Activated naive CD8-positive, alpha-beta T cell treated with anti-CD3 and anti-CD28 coated beads, Interleukin-2, amount 10 ng/mL, durations not matched to agents 7 days and 5 days (primary cell): ENCODE measurements at regions not wholly inside any gene's neighbourhood (a gene's known extent, or its start where the extent isn't known, plus 50 kb on each side); places are given as distances from the start of the nearest gene placed in this dataset.
"Not testable (repeated sequence)": the region's sequence is repeated elsewhere in the genome, so short reads cannot be mapped to it uniquely, and the experiment has no call there.

Experiments
- ATAC-seq: fragments of 150-1000 bp; cut with Tn5 transposase; one replicate; pipeline ENCODE4 v1.10.0; 2021; ENCODE audit warnings: low read depth, moderate library complexity
- POLR2A ChIA-PET: fragments of 350-600 bp; sonication (Branson Sonifier 250); formaldehyde crosslinking; loops from one replicate; lab custom pipeline; 2021; ENCODE audit warnings: antibody characterized with exemption; lab: Charles Lee
- DNase-seq: peaks from one replicate; pipeline ENCODE4 v3.0.0; 2021
- H3K27ac Mint-ChIP-seq: one replicate; pipeline ENCODE4 v1.8.0; 2022; ENCODE audit warnings: mild to moderate bottlenecking, mixed read lengths
- H3K27me3 Mint-ChIP-seq: one replicate; pipeline ENCODE4 v1.8.0; 2022; ENCODE audit warnings: mild to moderate bottlenecking, moderate library complexity, mixed read lengths
- H3K36me3 Mint-ChIP-seq: one replicate; pipeline ENCODE4 v1.8.0; 2021; ENCODE audit warnings: mild to moderate bottlenecking, mixed read lengths
- H3K4me1 Mint-ChIP-seq: one replicate; pipeline ENCODE4 v1.8.0; 2021; ENCODE audit warnings: mixed read lengths
- H3K4me3 Mint-ChIP-seq: one replicate; pipeline ENCODE4 v1.8.0; 2022; ENCODE audit warnings: mild to moderate bottlenecking, moderate library complexity, mixed read lengths
- H3K9me3 Mint-ChIP-seq: one replicate; pipeline ENCODE4 v1.8.0; 2021; ENCODE audit warnings: mixed read lengths

DNA sequence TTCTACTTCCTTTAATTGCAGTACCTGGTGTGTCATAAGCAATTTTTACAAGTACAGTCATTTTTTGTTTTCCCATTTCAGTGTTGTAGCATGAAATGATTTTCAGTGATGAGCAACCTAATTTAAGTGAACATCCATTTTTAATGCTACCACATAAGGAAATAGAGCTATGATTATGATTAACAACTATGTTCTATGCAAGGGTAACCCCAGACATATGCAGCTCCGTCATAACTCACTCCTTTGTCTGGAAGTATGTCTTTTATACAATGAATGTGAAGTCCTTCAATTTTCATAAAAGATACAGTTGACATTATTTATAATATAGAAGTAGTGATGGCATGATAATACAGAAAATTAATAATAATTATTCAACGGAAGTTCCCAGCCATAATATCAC, 783.3 kb upstream of the CDH18 start:
- POLR2A ChIA-PET, H3K4me3 Mint-ChIP-seq, H3K9me3 Mint-ChIP-seq, H3K27me3 Mint-ChIP-seq, ATAC-seq, H3K36me3 Mint-ChIP-seq, H3K27ac Mint-ChIP-seq, H3K4me1 Mint-ChIP-seq, DNase-seq: not testable (repeated sequence)

DNA sequence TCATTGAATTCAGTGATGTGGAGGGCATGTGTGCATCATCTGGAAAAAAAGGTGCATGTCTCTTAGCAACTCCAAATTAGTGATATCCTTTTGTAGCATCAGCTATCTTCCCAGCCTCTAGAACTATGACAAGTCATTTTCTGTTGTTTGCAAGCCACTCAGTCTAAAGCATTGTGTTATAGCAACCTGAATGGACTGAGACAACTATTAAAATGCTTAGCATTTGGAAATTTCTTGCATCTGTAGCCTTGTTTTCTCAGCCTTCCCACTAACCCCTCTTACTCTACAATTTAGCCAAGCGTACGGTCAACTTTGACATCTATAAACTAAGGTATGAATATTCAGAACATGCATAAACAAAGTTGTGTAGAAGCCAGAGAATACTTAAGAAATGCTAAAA, 777.1 kb upstream of the CDH18 start:
- H3K4me1 Mint-ChIP-seq, H3K27me3 Mint-ChIP-seq, ATAC-seq, H3K4me3 Mint-ChIP-seq, DNase-seq, H3K27ac Mint-ChIP-seq, H3K9me3 Mint-ChIP-seq, POLR2A ChIA-PET, H3K36me3 Mint-ChIP-seq: not testable (repeated sequence)

DNA sequence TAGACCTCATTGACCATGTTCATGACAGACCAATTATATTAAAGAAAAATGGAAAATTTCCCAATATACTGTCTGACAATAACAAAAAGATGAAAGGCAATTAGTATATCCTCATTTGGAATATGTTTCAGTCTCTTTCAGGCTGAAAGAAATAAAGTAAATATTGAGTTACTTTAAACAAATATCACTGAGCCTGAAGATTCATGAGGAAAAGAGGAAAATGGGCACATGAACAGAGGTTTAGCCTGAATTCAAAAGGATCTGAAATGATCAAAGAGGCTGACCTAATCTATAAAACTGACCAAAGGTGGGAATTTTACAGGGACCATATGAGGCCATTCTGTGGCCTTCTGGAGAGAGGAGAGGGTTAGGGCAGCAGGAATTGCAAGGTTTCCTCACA, 771.5 kb upstream of the CDH18 start:
- DNase-seq, H3K27me3 Mint-ChIP-seq, H3K9me3 Mint-ChIP-seq, H3K4me1 Mint-ChIP-seq, H3K36me3 Mint-ChIP-seq, H3K27ac Mint-ChIP-seq, H3K4me3 Mint-ChIP-seq, POLR2A ChIA-PET, ATAC-seq: not testable (repeated sequence)

DNA sequence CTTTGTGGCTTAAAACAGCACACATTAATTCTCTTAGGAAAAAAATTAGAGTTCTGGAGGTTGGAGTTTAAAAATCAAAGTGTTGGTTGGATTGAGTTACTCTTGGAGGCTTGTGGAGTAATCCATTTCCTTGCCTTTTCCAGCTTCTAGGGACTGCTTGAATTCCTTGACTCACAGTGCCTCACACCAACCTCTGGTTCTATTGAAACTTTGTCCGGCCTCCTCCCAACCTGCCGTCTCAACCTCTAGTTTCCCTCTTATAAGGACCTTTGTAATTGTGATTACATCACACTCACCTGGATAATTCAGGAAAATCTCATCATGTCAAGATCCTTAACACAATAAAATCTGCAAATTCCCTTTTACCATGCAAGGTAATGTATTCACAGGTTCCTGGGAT, 764.2 kb upstream of the CDH18 start:
- DNase-seq, H3K4me3 Mint-ChIP-seq, H3K27ac Mint-ChIP-seq, H3K27me3 Mint-ChIP-seq, POLR2A ChIA-PET, H3K4me1 Mint-ChIP-seq, H3K36me3 Mint-ChIP-seq, ATAC-seq, H3K9me3 Mint-ChIP-seq: not testable (repeated sequence)

DNA sequence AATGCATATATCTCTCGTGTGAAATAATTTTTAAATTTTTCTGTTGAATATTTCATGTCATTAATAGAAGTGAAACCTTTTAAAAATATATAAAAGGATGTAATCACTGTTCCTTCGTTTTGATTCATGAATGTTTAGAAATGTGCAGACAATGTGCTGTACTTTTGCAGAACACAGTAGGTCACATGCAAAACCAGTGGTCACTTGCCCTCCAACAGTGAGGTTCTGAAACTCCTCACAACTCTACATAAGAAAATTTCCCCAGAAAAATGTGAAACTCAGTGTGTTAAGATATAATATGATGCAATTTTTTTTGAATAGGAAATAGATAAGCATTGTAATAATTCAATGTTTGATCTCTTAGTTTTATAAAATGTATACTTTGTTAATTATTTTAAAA, 747.7 kb upstream of the CDH18 start:
- ATAC-seq, H3K27ac Mint-ChIP-seq, H3K9me3 Mint-ChIP-seq, H3K4me1 Mint-ChIP-seq, DNase-seq, H3K36me3 Mint-ChIP-seq, POLR2A ChIA-PET, H3K27me3 Mint-ChIP-seq, H3K4me3 Mint-ChIP-seq: not testable (repeated sequence)

DNA sequence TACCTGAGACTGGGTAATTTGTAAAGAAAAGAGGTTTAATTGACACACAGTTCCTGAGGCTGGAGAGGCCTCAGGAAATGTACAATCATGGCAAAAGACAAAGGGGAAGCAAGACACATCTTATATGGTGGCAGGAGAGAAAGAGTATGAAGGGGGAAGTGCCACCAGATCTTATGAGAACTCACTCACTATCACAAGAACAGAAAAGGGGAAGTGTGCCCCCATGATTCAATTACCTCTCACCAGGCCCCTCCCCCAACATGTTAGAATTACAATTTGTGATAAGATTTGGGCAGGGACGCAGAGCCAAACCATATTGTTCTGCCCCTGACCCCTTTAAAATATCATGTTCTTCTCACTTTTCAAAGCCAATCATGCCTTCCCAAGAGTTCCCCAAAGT, 744.2 kb upstream of the CDH18 start:
- ATAC-seq, H3K27ac Mint-ChIP-seq, H3K27me3 Mint-ChIP-seq, H3K36me3 Mint-ChIP-seq, H3K9me3 Mint-ChIP-seq, POLR2A ChIA-PET, DNase-seq, H3K4me3 Mint-ChIP-seq, H3K4me1 Mint-ChIP-seq: not testable (repeated sequence)

DNA sequence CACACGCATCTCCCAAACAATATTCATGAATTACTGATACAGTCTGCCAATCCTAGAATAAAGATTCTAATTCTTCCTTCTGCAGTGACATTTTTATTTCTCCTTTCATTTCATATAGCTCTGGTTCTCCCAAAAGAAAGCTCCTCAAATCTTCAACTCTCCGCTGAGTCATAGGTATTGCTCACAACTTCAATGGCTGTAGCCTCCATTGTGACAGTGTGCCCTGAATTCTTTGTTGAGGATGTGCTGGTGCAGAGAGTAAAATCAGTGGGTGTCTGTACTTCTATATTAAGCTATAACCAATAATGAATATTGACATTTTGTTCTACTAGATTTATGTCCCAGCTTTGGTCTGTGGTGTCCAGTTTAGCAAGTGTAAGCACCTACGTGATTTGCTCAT, 733.3 kb upstream of the CDH18 start:
- ATAC-seq, POLR2A ChIA-PET, H3K4me1 Mint-ChIP-seq, H3K27me3 Mint-ChIP-seq, H3K9me3 Mint-ChIP-seq, H3K36me3 Mint-ChIP-seq, H3K4me3 Mint-ChIP-seq, DNase-seq, H3K27ac Mint-ChIP-seq: not testable (repeated sequence)

DNA sequence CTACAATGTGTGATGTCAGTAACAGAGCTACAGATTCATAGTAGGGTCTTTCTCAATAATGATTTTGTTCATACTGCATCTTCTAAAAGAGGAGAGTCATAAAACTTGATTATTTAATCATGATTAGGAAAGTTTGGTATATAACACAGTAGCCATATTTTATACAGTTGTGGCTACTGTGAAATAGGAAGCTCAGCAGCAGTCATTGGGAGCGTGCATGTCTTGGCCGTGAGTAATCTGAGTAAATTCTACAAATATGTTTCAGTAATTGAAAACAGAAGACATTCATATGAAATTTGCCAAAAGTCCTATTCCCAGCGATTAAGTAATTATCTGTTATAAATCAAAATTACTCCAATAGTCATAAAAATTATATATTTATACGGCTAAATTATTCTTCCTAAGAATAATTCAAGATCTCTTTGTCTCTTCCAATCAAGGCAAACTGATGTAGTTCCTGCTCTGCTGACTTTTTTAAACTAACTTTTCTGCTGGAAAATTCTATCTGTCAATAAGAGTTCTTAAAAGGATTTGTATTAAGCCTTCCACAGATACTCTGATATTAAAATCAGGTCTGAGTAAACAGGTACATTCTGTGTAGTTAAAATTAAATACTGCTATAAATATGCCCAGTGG, 723.6 kb upstream of the CDH18 start:
- H3K9me3 Mint-ChIP-seq, H3K27ac Mint-ChIP-seq, H3K36me3 Mint-ChIP-seq, ATAC-seq, H3K27me3 Mint-ChIP-seq, POLR2A ChIA-PET, H3K4me3 Mint-ChIP-seq, DNase-seq, H3K4me1 Mint-ChIP-seq: not testable (repeated sequence)

DNA sequence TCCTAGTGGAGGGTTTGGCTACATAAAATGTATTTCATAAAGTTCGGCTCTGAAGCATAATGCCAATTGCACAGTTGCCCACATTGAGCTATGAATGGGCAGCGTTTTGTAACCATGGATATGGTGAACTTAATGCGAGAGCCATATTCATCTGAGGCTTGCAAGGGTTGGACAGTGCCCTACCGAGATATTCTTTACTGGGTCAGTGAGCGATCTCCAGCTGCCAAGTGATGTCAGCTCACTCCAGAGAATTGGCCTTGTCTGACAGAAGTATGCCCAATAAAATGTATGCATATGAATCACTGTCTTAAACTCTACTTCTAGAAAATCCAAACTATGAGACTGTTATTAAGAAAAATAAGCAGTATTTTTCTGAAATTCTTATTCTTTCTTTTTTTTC, 719.6 kb upstream of the CDH18 start:
- H3K36me3 Mint-ChIP-seq, H3K4me3 Mint-ChIP-seq, H3K27ac Mint-ChIP-seq, DNase-seq, POLR2A ChIA-PET, H3K4me1 Mint-ChIP-seq, H3K27me3 Mint-ChIP-seq, ATAC-seq, H3K9me3 Mint-ChIP-seq: not testable (repeated sequence)

DNA sequence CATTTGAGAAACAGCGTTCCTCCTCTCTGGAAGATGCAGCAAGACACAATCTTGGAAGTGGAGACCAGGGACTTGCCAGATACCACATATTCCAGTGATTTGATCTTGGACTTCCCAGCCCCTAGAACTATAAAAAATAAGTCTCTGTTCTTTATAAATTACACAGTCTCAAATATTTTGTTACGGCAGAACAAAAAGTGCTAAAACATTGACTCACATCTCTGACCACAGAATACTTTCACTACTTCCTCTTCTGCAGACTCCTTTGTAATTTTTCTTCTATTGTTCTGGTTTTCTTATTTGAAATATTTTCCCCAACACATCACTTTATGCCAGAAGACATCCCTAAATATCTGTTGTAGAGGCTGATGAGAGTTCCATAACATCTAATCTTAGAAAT, 706.1 kb upstream of the CDH18 start:
- H3K4me3 Mint-ChIP-seq: no peak overlapping the region
- no peaks in the 10 kb centered on the region for H3K36me3 Mint-ChIP-seq
- ATAC-seq (no peak), DNase-seq (no peak)
- no peak overlapping the region for H3K27ac Mint-ChIP-seq
- H3K27me3 Mint-ChIP-seq: no peaks in the 10 kb centered on the region
- no peaks in the 10 kb centered on the region for H3K4me1 Mint-ChIP-seq
- POLR2A ChIA-PET: no interaction called here
- H3K9me3 Mint-ChIP-seq: no peaks in the 10 kb centered on the region

DNA sequence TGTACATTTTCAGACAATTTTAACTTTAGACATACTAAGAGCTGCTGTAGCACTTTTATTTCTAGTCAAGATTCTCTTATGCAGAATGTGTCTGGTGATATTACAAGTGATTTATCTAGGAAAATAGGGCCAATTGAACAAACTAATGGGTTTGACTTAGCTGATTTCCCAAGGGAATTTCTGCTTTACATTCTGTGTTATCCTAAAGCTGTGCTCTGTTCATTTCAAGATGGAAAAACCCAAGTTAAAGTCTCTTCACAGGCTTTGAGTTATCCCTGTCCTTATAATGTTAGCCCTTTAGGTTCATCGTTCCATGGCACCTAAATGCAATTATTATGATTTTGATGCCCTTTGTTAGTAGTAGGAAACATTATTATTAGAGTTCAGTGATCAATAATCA, 704.9 kb upstream of the CDH18 start:
- POLR2A ChIA-PET: no interaction called here
- DNase-seq (no peak), ATAC-seq (no peak)
- no peaks in the 10 kb centered on the region for H3K9me3 Mint-ChIP-seq
- no peaks in the 10 kb centered on the region for H3K27me3 Mint-ChIP-seq
- H3K27ac Mint-ChIP-seq: no peak overlapping the region
- H3K4me1 Mint-ChIP-seq: no peaks in the 10 kb centered on the region
- no peak overlapping the region for H3K4me3 Mint-ChIP-seq
- H3K36me3 Mint-ChIP-seq: no peaks in the 10 kb centered on the region

DNA sequence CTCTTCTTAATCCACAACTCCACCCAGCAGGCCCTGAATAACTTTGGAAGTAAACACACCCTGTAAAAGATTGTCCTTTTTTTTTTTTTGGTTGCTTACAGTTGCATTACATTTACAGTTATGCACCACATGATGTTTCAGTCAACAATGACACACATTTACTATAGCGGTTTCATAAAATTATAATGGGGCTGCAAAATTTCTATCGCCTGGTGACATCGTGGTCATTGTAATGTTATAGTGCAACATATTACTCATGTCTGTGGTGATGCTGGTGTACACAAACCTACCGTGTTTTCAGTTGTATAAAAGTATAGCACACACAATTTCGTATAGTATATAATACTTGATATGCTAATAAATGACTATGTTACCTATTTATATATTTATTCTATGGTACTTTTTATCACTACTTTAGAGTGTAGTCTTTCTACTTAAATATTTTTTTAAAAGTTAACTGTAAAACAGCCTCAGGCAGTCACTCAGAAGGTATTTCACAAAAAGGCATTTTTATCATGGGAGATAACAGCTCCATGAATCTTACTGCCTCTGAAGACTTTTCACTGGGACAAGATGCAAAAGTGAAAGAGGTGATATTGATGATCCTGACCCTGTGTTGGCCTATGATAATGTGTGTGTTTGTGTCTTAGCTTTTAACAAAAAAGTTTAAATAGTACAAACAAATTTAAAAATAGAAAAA, 695.4 kb upstream of the CDH18 start:
- no peak overlapping the region for H3K4me3 Mint-ChIP-seq
- ATAC-seq: no peak

DNA sequence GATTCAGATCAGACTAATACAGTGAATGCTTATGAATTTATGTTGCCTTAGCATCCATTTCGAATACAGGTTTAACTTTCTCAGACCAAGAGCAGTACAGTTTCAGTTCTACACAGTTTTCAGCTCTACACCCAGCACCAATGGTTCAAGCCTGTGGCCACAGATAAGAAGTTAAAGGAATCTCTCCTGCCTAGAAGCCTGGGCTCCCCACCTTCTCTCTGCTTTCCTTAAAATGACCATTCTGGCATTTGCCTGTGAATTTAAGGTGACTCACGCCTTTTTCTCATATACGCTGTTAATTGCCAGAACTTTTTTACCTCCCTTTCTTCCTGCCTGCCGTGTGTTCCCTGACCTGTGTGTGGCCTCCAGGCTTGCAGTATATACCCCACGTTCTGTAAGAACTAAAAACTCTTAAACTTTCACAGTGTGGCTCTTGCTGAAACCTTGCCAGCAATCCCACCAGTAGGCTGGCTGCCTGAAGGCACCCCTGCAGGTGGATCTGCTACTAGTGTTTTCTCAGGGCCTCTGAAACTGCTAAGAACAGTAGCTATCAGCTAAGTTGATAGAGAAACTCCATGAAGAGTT, 692.8 kb upstream of the CDH18 start:
- POLR2A ChIA-PET: no interaction called here
- Mint-ChIP-seq H3K27me3 (no peaks in the 10 kb centered on the region), H3K4me3 (no peak overlapping the region), H3K4me1 (no peaks in the 10 kb centered on the region), H3K9me3 (peaks cover 3% of the 10 kb centered on the region), H3K36me3 (no peaks in the 10 kb centered on the region), H3K27ac (no peak overlapping the region)
- ATAC-seq (no peak), DNase-seq (no peak)

More for the DNA sequence above, 695.4 kb upstream of the CDH18 start:
- Mint-ChIP-seq H3K27me3 (no peaks in the 10 kb centered on the region), H3K9me3 (peaks cover 3% of the 10 kb centered on the region), H3K36me3 (no peaks in the 10 kb centered on the region), H3K27ac (no peak overlapping the region), H3K4me1 (no peaks in the 10 kb centered on the region)
- POLR2A ChIA-PET: no interaction called here
- no peak for DNase-seq

DNA sequence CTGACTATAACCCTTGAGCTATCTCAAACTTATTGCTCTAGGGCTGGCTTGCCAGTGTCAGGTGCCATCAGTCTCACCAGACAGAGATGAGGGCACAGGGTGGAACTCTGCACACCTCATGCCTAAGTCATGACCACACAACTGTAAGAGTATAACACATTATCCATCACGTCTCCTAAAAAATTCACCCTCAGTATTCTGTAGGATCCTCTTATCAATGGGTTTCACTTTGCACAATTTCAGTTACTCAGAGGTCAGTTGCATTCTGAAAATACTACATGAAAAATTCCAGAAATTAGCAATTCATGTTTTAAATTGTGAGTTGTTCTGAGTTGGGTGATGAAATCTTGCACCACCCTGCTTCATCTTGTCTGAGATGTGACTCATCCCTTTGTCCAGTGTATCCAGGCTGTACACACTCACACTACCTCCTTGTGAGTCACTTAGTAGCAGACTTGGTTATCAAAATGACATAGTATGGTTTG, 690.9 kb upstream of the CDH18 start:
- Mint-ChIP-seq H3K9me3 (peaks cover 5% of the 10 kb centered on the region), H3K36me3 (no peaks in the 10 kb centered on the region), H3K27ac (no peak overlapping the region), H3K27me3 (no peaks in the 10 kb centered on the region), H3K4me1 (no peaks in the 10 kb centered on the region), H3K4me3 (no peak overlapping the region)
- DNase-seq (no peak), ATAC-seq (no peak)
- POLR2A ChIA-PET: no interaction called here
